H1 (cell line): ENCODE measurements at regions not wholly inside any gene's neighbourhood (a gene's known extent, or its start where the extent isn't known, plus 50 kb on each side); places are given as distances from the start of the nearest gene placed in this dataset.

Experiments
- CTCF ChIA-PET: fragments of 300-600 bp; sonication (Branson Sonifier 250); formaldehyde crosslinking; loops from one replicate; lab custom pipeline; 2021; ENCODE audit not compliant: partially characterized antibody; lab: Charles Lee
- POLR2A ChIA-PET: fragments of 300-600 bp; sonication (Branson Sonifier 250); formaldehyde crosslinking; loops from one replicate; lab custom pipeline; 2021; ENCODE audit warnings: inconsistent platforms; ENCODE audit not compliant: partially characterized antibody; lab: Charles Lee
- DNase-seq, 2 experiments: peaks; one replicate each; pipeline versions ENCODE4 v3.0.0 to v3.0.0-alpha.2; 2010 to 2022; ENCODE audit warnings: low spot score in 2 of 2, low read depth in 1 of 2, mixed read lengths in 1 of 2
- FAIRE-seq: peaks from 2 replicates; lab custom pipeline; 2011; peaks lifted over from hg19 to GRCh38; lab: Jason Lieb, UNC
- H2AFZ ChIP-seq: 2 replicates; pipeline ENCODE4 v1.8.1; 2012; ENCODE audit warnings: low read length, inconsistent platforms
- H2AK5ac ChIP-seq: 2 replicates; pipeline ENCODE4 v1.6.1; 2013; ENCODE audit warnings: low read depth, low read length
- H2BK120ac ChIP-seq: replicated peaks from 2 replicates; pipeline ENCODE3; 2013; ENCODE audit warnings: low read depth, low read length, inconsistent platforms
- H2BK12ac ChIP-seq: 2 replicates; pipeline ENCODE4 v1.6.1; 2013; ENCODE audit warnings: low read depth, low read length
- H2BK15ac ChIP-seq: 2 replicates; pipeline ENCODE4 v1.6.1; 2013; ENCODE audit warnings: low read length
- H2BK20ac ChIP-seq: 2 replicates; pipeline ENCODE4 v1.6.1; 2013; ENCODE audit warnings: low read length
- H2BK5ac ChIP-seq: 2 replicates; pipeline ENCODE4 v1.6.1; 2013; ENCODE audit warnings: low read depth, low read length
- H3K14ac ChIP-seq: 2 replicates; pipeline ENCODE4 v1.6.1; 2013; ENCODE audit warnings: inconsistent platforms; ENCODE audit not compliant: insufficient read length
- H3K18ac ChIP-seq: 2 replicates; pipeline ENCODE4 v1.6.1; 2013; ENCODE audit warnings: low read length; ENCODE audit errors: extremely low read depth
- H3K23ac ChIP-seq: 2 replicates; pipeline ENCODE4 v1.6.1; 2013; ENCODE audit warnings: inconsistent platforms; ENCODE audit not compliant: insufficient read length
- H3K23me2 ChIP-seq: 2 replicates; pipeline ENCODE4 v1.6.1; 2013; ENCODE audit warnings: low read depth, low read length
- H3K27ac ChIP-seq: 2 replicates; pipeline ENCODE4 v1.6.1; 2011; ENCODE audit warnings: low read depth, low read length, inconsistent platforms
- H3K27me3 ChIP-seq, 4 experiments: replicated peaks in 1 of 4; 1 replicate in 1 of 4; 2 replicates in 3 of 4; pipeline versions ENCODE4 v1.6.1 to v1.8.1; 2011 to 2013; ENCODE audit warnings: low read length in 3 of 4, mild to moderate bottlenecking in 3 of 4, inconsistent platforms in 2 of 4, mixed read lengths in 2 of 4, moderate library complexity in 1 of 4; ENCODE audit not compliant: control insufficient read depth in 3 of 4, insufficient read depth in 3 of 4; ENCODE audit errors: extremely low read depth in 1 of 4
- H3K36me3 ChIP-seq, 4 experiments: 2 replicates each; pipeline versions ENCODE4 v1.6.1 to v1.8.1; 2011 to 2013; ENCODE audit warnings: mild to moderate bottlenecking in 4 of 4, low read length in 3 of 4, moderate library complexity in 2 of 4, control low read depth in 1 of 4, inconsistent platforms in 1 of 4; ENCODE audit not compliant: insufficient read depth in 4 of 4, control insufficient read depth in 2 of 4
- H3K4ac ChIP-seq: replicated peaks from 2 replicates; pipeline ENCODE3; 2013; ENCODE audit warnings: low read length, low read depth, mixed read lengths, inconsistent platforms; ENCODE audit not compliant: insufficient read length
- H3K4me1 ChIP-seq, 4 experiments: replicated peaks in 1 of 4; 1 replicate in 1 of 4; 2 replicates in 3 of 4; pipeline versions ENCODE4 v1.6.1 to v1.8.1; 2011 to 2013; ENCODE audit warnings: low read length in 3 of 4, inconsistent platforms in 2 of 4, mixed read lengths in 1 of 4; ENCODE audit not compliant: insufficient read depth in 4 of 4, control insufficient read depth in 3 of 4
- H3K4me2 ChIP-seq, 2 experiments: 2 replicates each; pipeline versions ENCODE4 v1.6.1 to v1.8.1; 2011 to 2013; ENCODE audit warnings: low read depth in 2 of 2, low read length in 2 of 2, control low read depth in 1 of 2, inconsistent platforms in 1 of 2, mild to moderate bottlenecking in 1 of 2; ENCODE audit not compliant: insufficient read depth in 1 of 2
- H3K4me3 ChIP-seq, 4 experiments: fragments of 200-600, 300-600 bp in 1 of 4; sonication (generic), shearing (Covaris generic), sonication (Bioruptor Twin) in 1 of 4; 2 replicates each; pipeline versions ENCODE4 v1.5.1 to v1.8.1; 2011 to 2016; ENCODE audit warnings: low read length in 4 of 4, low read depth in 3 of 4, control low read depth in 2 of 4, inconsistent platforms in 2 of 4, mild to moderate bottlenecking in 2 of 4, mixed read lengths in 1 of 4, moderate library complexity in 1 of 4; ENCODE audit not compliant: insufficient read depth in 2 of 4; ENCODE audit errors: extremely low read depth in 1 of 4
- H3K56ac ChIP-seq: replicated peaks from 2 replicates; pipeline ENCODE3; 2013; ENCODE audit warnings: low read depth, mild to moderate bottlenecking, mixed read lengths, low read length, inconsistent platforms; ENCODE audit not compliant: insufficient read length
- H3K79me1 ChIP-seq: 2 replicates; pipeline ENCODE4 v1.6.1; 2013; ENCODE audit warnings: low read depth, low read length, control low read depth
- H3K79me2 ChIP-seq, 2 experiments: 2 replicates each; pipeline versions ENCODE4 v1.6.1 to v1.8.1; 2012 to 2013; ENCODE audit warnings: low read length in 2 of 2, mild to moderate bottlenecking in 2 of 2, inconsistent platforms in 1 of 2; ENCODE audit not compliant: insufficient read depth in 2 of 2, control insufficient read depth in 1 of 2
- H3K9ac ChIP-seq, 4 experiments: replicated peaks in 1 of 4; 1 replicate in 1 of 4; 2 replicates in 3 of 4; pipeline versions ENCODE4 v1.6.1 to v1.8.1; 2011 to 2013; ENCODE audit warnings: low read depth in 3 of 4, low read length in 3 of 4, control low read depth in 2 of 4, mild to moderate bottlenecking in 2 of 4, moderate library complexity in 2 of 4, inconsistent platforms in 1 of 4; ENCODE audit errors: extremely low read depth in 1 of 4
- H3K9me3 ChIP-seq, 2 experiments: 2 replicates each; pipeline versions ENCODE4 v1.6.1 to v1.8.1; 2012 to 2013; ENCODE audit warnings: mild to moderate bottlenecking in 2 of 2, moderate library complexity in 2 of 2, control low read depth in 1 of 2, inconsistent platforms in 1 of 2, low read depth in 1 of 2, low read length in 1 of 2, mixed read lengths in 1 of 2; ENCODE audit not compliant: insufficient read depth in 2 of 2
- H4K20me1 ChIP-seq, 2 experiments: replicated peaks in 1 of 2; 2 replicates each; pipeline versions ENCODE3 to v1.8.1; 2011 to 2013; ENCODE audit warnings: inconsistent platforms in 2 of 2, low read length in 2 of 2, mild to moderate bottlenecking in 1 of 2; ENCODE audit not compliant: insufficient read depth in 2 of 2, control insufficient read depth in 1 of 2
- H4K5ac ChIP-seq: 2 replicates; pipeline ENCODE4 v1.6.1; 2013; ENCODE audit warnings: low read length, low read depth, mixed read lengths, inconsistent platforms; ENCODE audit not compliant: insufficient read length
- H4K8ac ChIP-seq: 2 replicates; pipeline ENCODE4 v1.8.0; 2013; ENCODE audit warnings: mild to moderate bottlenecking, moderate library complexity, low read length, inconsistent platforms; ENCODE audit not compliant: insufficient read depth; ENCODE audit errors: extremely low read depth
- H4K91ac ChIP-seq: replicated peaks from 2 replicates; pipeline ENCODE3; 2013; ENCODE audit warnings: low read length, mixed read lengths, inconsistent platforms; ENCODE audit not compliant: insufficient read length
- CEBPB ChIP-seq: IDR thresholded peaks from 2 replicates; pipeline ENCODE4 v1.6.1; 2012; ENCODE audit warnings: low read depth, low read length
- MAFK ChIP-seq: IDR thresholded peaks from 2 replicates; pipeline ENCODE4 v1.6.1; 2012; ENCODE audit warnings: low read depth, mild to moderate bottlenecking, improper control_type of control experiment, low read length
- POU5F1 ChIP-seq: IDR thresholded peaks from 2 replicates; pipeline ENCODE4 v1.6.1; 2011; ENCODE audit warnings: low read depth, mild to moderate bottlenecking, low read length, moderate library complexity
- RBBP5 ChIP-seq: IDR thresholded peaks from 2 replicates; pipeline ENCODE4 v1.7.1; 2012; ENCODE audit warnings: low read depth, mild to moderate bottlenecking, inconsistent platforms, low read length, moderate library complexity, borderline replicate concordance
- WGBS, 2 experiments: shearing (Covaris generic) in 1 of 2; methylation state at CpG; one replicate each; pipeline versions ENCODE4 v1.1.6 to v1.1.7; 2013 to 2015; ENCODE audit warnings: low lambda C conversion rate in 2 of 2, mixed read lengths in 2 of 2, inconsistent platforms in 1 of 2, low coverage in 1 of 2, missing lambda C conversion rate in 1 of 2; ENCODE audit not compliant: insufficient replicate concordance in 2 of 2, insufficient coverage in 1 of 2, insufficient read length in 1 of 2; ENCODE audit errors: extremely low coverage in 1 of 2, missing lambda C conversion rate in 1 of 2; 5-methylcytosine and 5-hydroxymethylcytosine counted together

- Histone ChIP-seq H3K18ac (no peak overlapping the region), H4K5ac (no peak overlapping the region), H3K9me3 (no peaks in the 10 kb centered on the region), H3K27me3 (no peaks in the 10 kb centered on the region), H3K27ac (no peak overlapping the region), H4K8ac (no peak overlapping the region), H3K4ac (no peak overlapping the region), H3K23ac (no peak overlapping the region), H2AFZ (no peak overlapping the region), H3K4me1 (no peaks in the 10 kb centered on the region; a peak in 2 of 7 replicates), H2BK20ac (no peak overlapping the region), H2BK120ac (no peak overlapping the region), H3K9ac (no peak overlapping the region), H2BK12ac (no peak overlapping the region), H3K36me3 (no peaks in the 10 kb centered on the region), H3K4me3 (no peak overlapping the region), H4K91ac (no peak overlapping the region), H3K79me2 (no peaks in the 10 kb centered on the region), H3K23me2 (no peaks in the 10 kb centered on the region; the same call in 1 of the 2 replicates), H3K56ac (peak overlapping the region; percentile 32), H2BK5ac (no peak overlapping the region), H3K4me2 (no peak overlapping the region), H2AK5ac (no peak overlapping the region), H4K20me1 (peaks cover 0 to 3% of the 10 kb centered on the region in 2 experiments), H2BK15ac (no peak overlapping the region), H3K14ac (no peak overlapping the region), H3K79me1 (no peaks in the 10 kb centered on the region)
- whole genome bisulfite sequencing, 2 experiments, result 89 to 100% methylated on average over 1 of the region's 1 CpG
- ChIA-PET POLR2A (no interaction called here), CTCF (no interaction called here)
- no peak for FAIRE-seq
- no peak for DNase-seq
- TF ChIP-seq POU5F1 (no peak), MAFK (no peak), RBBP5 (no peak), CEBPB (no peak)
Measured at GRCh38 chr16:18037051-18037450, 299.5 kb downstream of the NPIPA8 start.
